CD14-positive monocyte (primary cell): ENCODE measurements at regions not wholly inside any gene's neighbourhood (a gene's known extent, or its start where the extent isn't known, plus 50 kb on each side); places are given as distances from the start of the nearest gene placed in this dataset.

Experiments used
- DNase-seq, 3 donors: peaks; one replicate each; pipeline ENCODE4 v3.0.0-alpha.2; 2011 to 2022
- H2AFZ ChIP-seq: 2 replicates; pipeline ENCODE4 v1.6.0; 2012; ENCODE audit warnings: mild to moderate bottlenecking, low read depth, low read length, inconsistent platforms; ENCODE audit not compliant: insufficient read depth, poor library complexity, severe bottlenecking
- H3K27ac ChIP-seq, 2 donors: 1 replicate in 1 of 2; 2 replicates in 1 of 2; pipeline ENCODE4 v1.5.1; 2012 to 2013; ENCODE audit warnings: low read length in 2 of 2, control low read depth in 1 of 2, inconsistent platforms in 1 of 2, low read depth in 1 of 2, mild to moderate bottlenecking in 1 of 2
- H3K27me3 ChIP-seq, 2 donors: one replicate each; pipeline versions ENCODE4 v1.6.0 to v1.6.1; 2011 to 2013; ENCODE audit warnings: low read length in 2 of 2; ENCODE audit not compliant: control insufficient read depth in 2 of 2, insufficient read depth in 2 of 2
- H3K36me3 ChIP-seq, 2 donors: replicated peaks in 1 of 2; 1 replicate in 1 of 2; 2 replicates in 1 of 2; pipeline versions ENCODE4 v1.5.1 to v1.6.1; 2012 to 2013; ENCODE audit warnings: low read length in 2 of 2, control low read depth in 1 of 2, inconsistent platforms in 1 of 2, mild to moderate bottlenecking in 1 of 2; ENCODE audit not compliant: insufficient read depth in 2 of 2, control insufficient read depth in 1 of 2
- H3K4me1 ChIP-seq, 2 donors: 1 replicate in 1 of 2; 2 replicates in 1 of 2; pipeline versions ENCODE4 v1.5.1 to v1.6.1; 2012 to 2013; ENCODE audit warnings: low read length in 2 of 2, control low read depth in 1 of 2, inconsistent platforms in 1 of 2, mild to moderate bottlenecking in 1 of 2, moderate library complexity in 1 of 2; ENCODE audit not compliant: insufficient read depth in 2 of 2, control insufficient read depth in 1 of 2
- H3K4me2 ChIP-seq: replicated peaks from 2 replicates; pipeline ENCODE3; 2012; ENCODE audit warnings: low read length, moderate library complexity, mild to moderate bottlenecking; ENCODE audit not compliant: poor library complexity, severe bottlenecking; ENCODE audit errors: extremely low read depth
- H3K4me3 ChIP-seq, 3 experiments: fragments of 200-600 bp in 1 of 3; sonication (generic) in 1 of 3; replicated peaks in 1 of 3; 1 replicate in 2 of 3; 2 replicates in 1 of 3; pipeline ENCODE4 v1.5.1; 2011 to 2013; ENCODE audit warnings: low read length in 3 of 3, mild to moderate bottlenecking in 3 of 3, control low read depth in 2 of 3, low read depth in 2 of 3, inconsistent platforms in 1 of 3, moderate library complexity in 1 of 3
- H3K79me2 ChIP-seq: 2 replicates; pipeline ENCODE4 v1.6.0; 2012; ENCODE audit warnings: mild to moderate bottlenecking, control low read depth, inconsistent platforms, low read length, moderate library complexity; ENCODE audit not compliant: insufficient read depth
- H3K9ac ChIP-seq: 2 replicates; pipeline ENCODE4 v1.6.0; 2017; ENCODE audit warnings: low read length, mild to moderate bottlenecking; ENCODE audit not compliant: insufficient read depth, poor library complexity, severe bottlenecking
- H3K9me3 ChIP-seq, 2 donors: replicated peaks in 1 of 2; 1 replicate in 1 of 2; 2 replicates in 1 of 2; pipeline versions ENCODE4 v1.5.1 to v1.6.1; 2012 to 2013; ENCODE audit warnings: low read length in 2 of 2, control low read depth in 1 of 2; ENCODE audit not compliant: control insufficient read depth in 1 of 2, insufficient read depth in 1 of 2
- H4K20me1 ChIP-seq: 2 replicates; pipeline ENCODE4 v1.6.0; 2012; ENCODE audit warnings: mild to moderate bottlenecking, low read length, control low read depth, moderate library complexity; ENCODE audit not compliant: insufficient read depth
- H3K27ac Mint-ChIP-seq, 7 donors: one replicate each; pipeline ENCODE4 v1.8.0; 2020; ENCODE audit warnings: mild to moderate bottlenecking in 7 of 7, mixed read lengths in 7 of 7, moderate library complexity in 6 of 7, inconsistent platforms in 2 of 7
- H3K27me3 Mint-ChIP-seq, 3 donors: one replicate each; pipeline ENCODE4 v1.8.0; 2021 to 2022; ENCODE audit warnings: low read depth in 3 of 3, mild to moderate bottlenecking in 3 of 3, mixed read lengths in 3 of 3, moderate library complexity in 3 of 3, inconsistent platforms in 1 of 3
- H3K36me3 Mint-ChIP-seq, 2 donors: one replicate each; pipeline ENCODE4 v1.8.0; 2020; ENCODE audit warnings: mixed read lengths in 2 of 2, inconsistent platforms in 1 of 2, mild to moderate bottlenecking in 1 of 2
- H3K4me1 Mint-ChIP-seq: one replicate; pipeline ENCODE4 v1.8.0; 2020; ENCODE audit warnings: mild to moderate bottlenecking, mixed read lengths
- H3K4me3 Mint-ChIP-seq, 2 donors: one replicate each; pipeline ENCODE4 v1.8.0; 2020; ENCODE audit warnings: mild to moderate bottlenecking in 2 of 2, mixed read lengths in 2 of 2, moderate library complexity in 1 of 2
- H3K9me3 Mint-ChIP-seq, 7 donors: one replicate each; pipeline ENCODE4 v1.8.0; 2020 to 2022; ENCODE audit warnings: mixed read lengths in 7 of 7, mild to moderate bottlenecking in 6 of 7, moderate library complexity in 6 of 7, inconsistent platforms in 2 of 7
- WGBS: methylation state at CpG from one replicate; pipeline ENCODE4 v1.1.5; 2013; ENCODE audit warnings: missing lambda C conversion rate; ENCODE audit not compliant: insufficient coverage; 5-methylcytosine and 5-hydroxymethylcytosine counted together
- intact Hi-C, 2 donors: fragments of 100-400 bp; cut with micrococcal nuclease; formaldehyde crosslinking; loops; one replicate each; pipeline versions ENCODE4 v1.15.0 to v1.15.1; 2023
- TF ChIP-seq, protein P1 (sequence below): fragments of 200-600 bp; IDR thresholded peaks from one replicate; pipeline ENCODE4 v1.8.0; 2022; ENCODE audit warnings: antibody characterized with exemption, mild to moderate bottlenecking

DNA sequence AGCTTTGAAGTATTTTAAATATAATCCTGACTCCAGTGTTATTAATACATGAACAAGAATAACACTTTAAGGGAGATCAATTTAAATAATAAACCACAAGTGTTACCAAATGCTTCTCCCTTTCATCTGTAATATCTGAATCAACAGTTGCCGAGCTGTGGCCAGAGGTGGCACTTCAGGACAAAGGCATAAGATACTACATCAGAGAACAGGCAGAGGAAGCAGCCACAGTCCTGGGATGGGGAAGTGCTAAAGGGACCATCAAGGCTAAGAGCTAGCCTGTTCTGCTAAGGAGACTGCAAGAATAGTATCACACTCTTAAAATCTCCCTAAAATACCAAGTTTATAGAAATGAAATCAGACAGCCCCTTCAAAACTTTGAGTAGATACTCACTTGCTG lies 378.2 kb upstream of the PRKCQ start:
- no peaks in the 10 kb centered on the region for H3K36me3 Mint-ChIP-seq

DNA sequence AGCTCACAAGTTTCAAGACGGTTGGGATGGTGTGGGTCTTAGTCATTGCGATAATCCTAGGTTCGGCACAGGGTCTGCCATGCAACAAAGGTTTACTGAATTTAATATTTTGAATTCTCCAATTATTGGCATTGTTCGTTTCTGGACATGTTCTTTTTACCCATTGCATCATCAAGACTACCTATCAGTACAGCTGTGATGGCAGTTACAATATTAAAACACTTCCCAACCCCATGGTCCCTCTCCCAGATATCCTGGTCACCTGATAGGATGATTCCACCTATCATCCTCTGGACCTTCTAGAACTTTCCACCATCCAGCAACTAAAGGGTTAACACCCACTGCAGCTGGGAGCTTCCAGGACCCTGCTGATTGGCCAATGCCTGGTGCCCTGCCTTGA lies 377.8 kb upstream of the PRKCQ start:
- Mint-ChIP-seq H3K9me3 (peaks cover 0 to 2% (median 0%) of the 10 kb centered on the region in 7 donors), H3K4me3 (no peak overlapping the region), H3K27me3 (peaks cover 0 to 5% (median 2%) of the 10 kb centered on the region in 3 donors), H3K4me1 (peaks cover 10% of the 10 kb centered on the region), H3K27ac (no peak overlapping the region), H3K36me3 (no peaks in the 10 kb centered on the region)
- Histone ChIP-seq H3K4me2 (no peak overlapping the region), H3K4me1 (peaks cover 0 to 6% of the 10 kb centered on the region in 2 donors), H3K36me3 (no peaks in the 10 kb centered on the region), H3K27ac (no peak overlapping the region), H2AFZ (no peak overlapping the region), H3K79me2 (no peaks in the 10 kb centered on the region), H3K27me3 (no peaks in the 10 kb centered on the region), H3K9me3 (no peaks in the 10 kb centered on the region), H3K4me3 (no peak overlapping the region), H3K9ac (no peak overlapping the region), H4K20me1 (no peaks in the 10 kb centered on the region)
- TF ChIP-seq, protein P1, sequence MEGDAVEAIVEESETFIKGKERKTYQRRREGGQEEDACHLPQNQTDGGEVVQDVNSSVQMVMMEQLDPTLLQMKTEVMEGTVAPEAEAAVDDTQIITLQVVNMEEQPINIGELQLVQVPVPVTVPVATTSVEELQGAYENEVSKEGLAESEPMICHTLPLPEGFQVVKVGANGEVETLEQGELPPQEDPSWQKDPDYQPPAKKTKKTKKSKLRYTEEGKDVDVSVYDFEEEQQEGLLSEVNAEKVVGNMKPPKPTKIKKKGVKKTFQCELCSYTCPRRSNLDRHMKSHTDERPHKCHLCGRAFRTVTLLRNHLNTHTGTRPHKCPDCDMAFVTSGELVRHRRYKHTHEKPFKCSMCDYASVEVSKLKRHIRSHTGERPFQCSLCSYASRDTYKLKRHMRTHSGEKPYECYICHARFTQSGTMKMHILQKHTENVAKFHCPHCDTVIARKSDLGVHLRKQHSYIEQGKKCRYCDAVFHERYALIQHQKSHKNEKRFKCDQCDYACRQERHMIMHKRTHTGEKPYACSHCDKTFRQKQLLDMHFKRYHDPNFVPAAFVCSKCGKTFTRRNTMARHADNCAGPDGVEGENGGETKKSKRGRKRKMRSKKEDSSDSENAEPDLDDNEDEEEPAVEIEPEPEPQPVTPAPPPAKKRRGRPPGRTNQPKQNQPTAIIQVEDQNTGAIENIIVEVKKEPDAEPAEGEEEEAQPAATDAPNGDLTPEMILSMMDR: no peak
- intact Hi-C loops: no loop called here
- no peak for DNase-seq
- 43% methylated on average over 1 of the region's 4 CpGs for WGBS

More for the DNA sequence above, 378.2 kb upstream of the PRKCQ start:
- no peaks in the 10 kb centered on the region for H3K36me3 ChIP-seq
- Mint-ChIP-seq H3K4me1 (peaks cover 7% of the 10 kb centered on the region), H3K9me3 (peaks cover 0 to 2% (median 0%) of the 10 kb centered on the region in 7 donors), H3K4me3 (no peak overlapping the region), H3K27ac (no peak overlapping the region), H3K27me3 (peaks cover 0 to 5% (median 2%) of the 10 kb centered on the region in 3 donors)
- H2AFZ ChIP-seq: no peak overlapping the region
- peak; percentile 6 to 12 (median 8) for DNase-seq
- H3K79me2 ChIP-seq: no peaks in the 10 kb centered on the region
- intact Hi-C loops: no loop called here
- no peak overlapping the region for H3K9ac ChIP-seq
- no peaks in the 10 kb centered on the region for H3K9me3 ChIP-seq
- no peak overlapping the region for H3K4me2 ChIP-seq
- WGBS: no CpG with 5 or more reads among the region's 1 CpG
- H3K27me3 ChIP-seq: no peaks in the 10 kb centered on the region
- no peak overlapping the region for H3K4me3 ChIP-seq
- peaks cover 0 to 6% of the 10 kb centered on the region in 2 donors for H3K4me1 ChIP-seq
- H3K27ac ChIP-seq: no peak overlapping the region
- H4K20me1 ChIP-seq: no peaks in the 10 kb centered on the region
- TF ChIP-seq, protein P1: no peak
